GM19023 (cell line): ENCODE measurements at regions not wholly inside any gene's neighbourhood (a gene's known extent, or its start where the extent isn't known, plus 50 kb on each side); places are given as distances from the start of the nearest gene placed in this dataset.
"Not testable (repeated sequence)": the region's sequence is repeated elsewhere in the genome, so short reads cannot be mapped to it uniquely, and the experiment has no call there.

Experiments used
- ATAC-seq: cut with Tn5 transposase; IDR thresholded peaks from one replicate; pipeline ENCODE4 v1.9.1; 2021; ENCODE audit warnings: mild to moderate bottlenecking, moderate library complexity; ENCODE audit not compliant: unreplicated experiment

GRCh38 chr5:50898966-50899365 lies 232.5 kb downstream of the PARP8 start:
- ATAC-seq, result no peak

- ATAC-seq, result no peak
Observed at GRCh38 chr5:50900952-50901510, 234.6 kb downstream of the PARP8 start.

- no peak for ATAC-seq
Observed at GRCh38 chr5:50903651-50904050, 237.2 kb downstream of the PARP8 start.

GRCh38 chr5:50905996-50906570 lies 239.6 kb downstream of the PARP8 start:
- ATAC-seq, result no peak

- not testable (repeated sequence) for ATAC-seq
Observed at GRCh38 chr5:50920160-50920559, 253.7 kb downstream of the PARP8 start.

GRCh38 chr5:50921366-50922133 lies 255.1 kb downstream of the PARP8 start:
- no peak for ATAC-seq

GRCh38 chr5:50922134-50922941 lies 255.9 kb downstream of the PARP8 start:
- ATAC-seq, result not testable (repeated sequence)

GRCh38 chr5:50922942-50923767 lies 256.7 kb downstream of the PARP8 start:
- no peak for ATAC-seq

- no peak for ATAC-seq
Observed at GRCh38 chr5:50923768-50924494, 257.5 kb downstream of the PARP8 start.

- no peak for ATAC-seq
Observed at GRCh38 chr5:50927953-50928352, 261.5 kb downstream of the PARP8 start.

- ATAC-seq, result no peak
Observed at GRCh38 chr5:50929174-50929573, 262.7 kb downstream of the PARP8 start.

GRCh38 chr5:50934343-50934742 lies 267.9 kb downstream of the PARP8 start:
- no peak for ATAC-seq

GRCh38 chr5:50945139-50945538 lies 278.7 kb downstream of the PARP8 start:
- ATAC-seq, result no peak

GRCh38 chr5:50947906-50948683 lies 281.7 kb downstream of the PARP8 start:
- no peak for ATAC-seq

- ATAC-seq, result no peak
Observed at GRCh38 chr5:50953290-50953689, 286.9 kb downstream of the PARP8 start.

GRCh38 chr5:50958852-50959457 lies 292.5 kb downstream of the PARP8 start:
- no peak for ATAC-seq

- peak; percentile 83 for ATAC-seq
Observed at GRCh38 chr5:50962934-50963872, 296.8 kb downstream of the PARP8 start.
